HG03469 (cell line): ENCODE measurements at regions not wholly inside any gene's neighbourhood (a gene's known extent, or its start where the extent isn't known, plus 50 kb on each side); places are given as distances from the start of the nearest gene placed in this dataset.
"Not testable (repeated sequence)": the region's sequence is repeated elsewhere in the genome, so short reads cannot be mapped to it uniquely, and the experiment has no call there.

ENCODE experiments used
- ATAC-seq: cut with Tn5 transposase; IDR thresholded peaks from one replicate; pipeline ENCODE4 v1.9.1; 2021; ENCODE audit warnings: mild to moderate bottlenecking, moderate library complexity, moderate number of reproducible peaks; ENCODE audit not compliant: unreplicated experiment

- no peak for ATAC-seq
Observed at GRCh38 chr16:65717846-65718245, 596.0 kb upstream of the CDH11 start.

- ATAC-seq, result no peak
Observed at GRCh38 chr16:65716737-65717700, 595.2 kb upstream of the CDH11 start.

GRCh38 chr16:65713181-65713808 is 591.4 kb upstream of the CDH11 start:
- no peak for ATAC-seq

DNA sequence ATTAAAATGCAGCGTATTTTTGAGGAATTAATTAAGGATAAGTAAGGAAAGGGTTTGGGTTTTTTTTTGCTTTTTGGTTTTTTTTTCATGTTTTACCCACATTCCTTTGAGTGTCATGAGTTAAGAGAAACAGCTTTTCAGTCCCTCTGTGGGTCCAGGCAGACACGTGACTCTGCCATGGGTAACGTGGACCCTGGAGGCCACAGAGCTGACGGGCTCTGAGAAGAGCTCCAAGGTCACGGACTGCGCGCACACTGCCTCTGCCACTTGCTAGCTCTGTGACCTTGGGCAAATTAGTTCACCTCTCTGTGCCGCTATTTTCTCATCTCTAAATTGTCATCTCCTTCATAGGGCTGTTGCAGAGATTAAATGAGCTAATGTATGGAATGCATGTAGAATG is 588.2 kb upstream of the CDH11 start:
- no peak for ATAC-seq

- no peak for ATAC-seq
Observed at GRCh38 chr16:65704866-65705265, 583.0 kb upstream of the CDH11 start.

- ATAC-seq, result no peak
Observed at GRCh38 chr16:65702707-65703402, 581.0 kb upstream of the CDH11 start.

DNA sequence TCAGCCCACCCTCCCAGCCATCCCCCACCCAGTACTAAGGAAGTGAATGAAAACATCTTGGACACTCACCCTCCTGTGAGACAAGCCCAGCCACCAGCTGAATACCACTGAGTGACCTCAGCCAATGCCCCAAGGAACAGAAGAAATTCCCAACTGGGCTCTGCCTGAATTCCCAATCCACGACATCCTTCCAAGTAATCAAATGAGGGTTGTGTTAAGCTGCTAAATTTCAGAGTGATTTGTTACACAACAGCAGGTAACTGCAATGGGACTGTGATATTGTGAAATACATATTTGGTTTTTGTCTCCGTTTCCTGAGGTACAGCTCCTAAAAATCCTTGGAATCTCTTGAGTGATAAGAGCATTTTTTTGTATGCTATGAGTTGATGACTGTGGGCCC is 578.7 kb upstream of the CDH11 start:
- ATAC-seq, result no peak

- ATAC-seq, result no peak
Observed at GRCh38 chr16:65698791-65699321, 577.0 kb upstream of the CDH11 start.

GRCh38 chr16:65697521-65697920 is 575.7 kb upstream of the CDH11 start:
- ATAC-seq, result no peak

GRCh38 chr16:65697065-65697464 is 575.2 kb upstream of the CDH11 start:
- no peak for ATAC-seq

- ATAC-seq, result not testable (repeated sequence)
Observed at GRCh38 chr16:65691846-65692245, 570.0 kb upstream of the CDH11 start.

GRCh38 chr16:65689726-65690125 is 567.9 kb upstream of the CDH11 start:
- no peak for ATAC-seq

- no peak for ATAC-seq
Observed at GRCh38 chr16:65688301-65688700, 566.4 kb upstream of the CDH11 start.

- ATAC-seq, result no peak
Observed at GRCh38 chr16:65684230-65684629, 562.4 kb upstream of the CDH11 start.

GRCh38 chr16:65681406-65681805 is 559.5 kb upstream of the CDH11 start:
- no peak for ATAC-seq

DNA sequence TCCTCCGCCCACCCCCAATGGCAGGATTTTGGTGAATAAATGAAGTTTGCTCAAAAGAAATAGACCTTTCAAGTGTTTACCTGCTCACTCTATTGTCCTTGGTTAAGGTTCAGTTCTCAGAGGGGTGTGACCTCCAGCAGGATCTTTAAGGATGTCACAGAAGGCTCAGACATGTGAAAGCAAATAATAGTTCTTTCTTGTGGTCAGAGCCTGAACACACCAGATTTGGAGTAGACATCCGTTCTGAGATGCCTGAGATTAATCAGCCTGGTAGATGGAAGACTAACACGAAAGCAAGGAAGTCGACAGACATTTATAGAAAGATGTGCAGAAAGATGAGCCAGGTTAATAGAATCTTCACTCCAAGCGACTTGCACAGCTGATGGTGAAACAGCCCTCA is 557.9 kb upstream of the CDH11 start:
- no peak for ATAC-seq

- no peak for ATAC-seq
Observed at GRCh38 chr16:65675161-65675560, 553.3 kb upstream of the CDH11 start.

DNA sequence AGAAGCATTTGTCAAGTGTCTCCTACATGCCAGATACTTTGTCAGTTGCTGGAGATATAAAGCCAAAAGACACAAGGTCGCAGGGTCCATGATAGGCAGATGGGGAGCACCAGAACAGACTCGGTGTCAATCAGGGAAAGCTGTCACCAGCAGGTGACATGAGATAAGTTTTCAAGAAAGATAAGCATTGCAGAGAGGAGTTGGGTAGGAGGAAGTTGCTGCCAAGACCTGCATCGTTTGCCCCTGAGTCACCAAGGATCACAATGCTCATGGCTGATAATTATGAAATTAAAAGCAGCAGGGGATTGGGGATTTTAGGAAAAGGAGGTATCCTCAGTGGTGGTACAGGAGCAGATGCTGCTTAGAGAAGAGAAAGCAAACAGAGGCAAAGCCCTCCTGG is 551.1 kb upstream of the CDH11 start:
- no peak for ATAC-seq

- ATAC-seq, result no peak
Observed at GRCh38 chr16:65671071-65671470, 549.2 kb upstream of the CDH11 start.

DNA sequence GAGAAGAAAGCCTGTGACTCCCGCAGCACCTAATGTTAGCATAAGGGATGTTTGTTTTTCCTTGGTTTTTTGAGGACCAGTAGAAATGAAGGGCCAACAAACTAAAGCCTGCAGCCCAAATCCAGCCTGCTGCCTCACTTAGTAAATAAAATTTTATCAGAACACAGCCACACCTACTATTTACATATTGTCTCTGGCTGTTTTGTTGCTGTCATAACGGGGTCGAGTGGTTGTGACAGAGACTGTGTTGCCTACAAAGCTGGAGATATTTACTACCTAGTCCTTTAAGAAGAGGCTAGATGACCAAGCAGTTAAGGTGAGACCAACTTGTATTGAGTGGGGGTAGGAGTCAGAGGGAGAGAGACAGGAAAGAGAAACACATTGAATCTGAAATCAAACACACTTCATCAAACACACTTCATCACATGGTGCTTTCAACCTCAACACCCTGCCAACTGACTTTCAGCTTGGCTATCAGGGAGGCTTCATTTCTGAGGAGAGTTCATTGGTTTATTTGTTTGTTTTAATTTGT is 546.3 kb upstream of the CDH11 start:
- no peak for ATAC-seq

DNA sequence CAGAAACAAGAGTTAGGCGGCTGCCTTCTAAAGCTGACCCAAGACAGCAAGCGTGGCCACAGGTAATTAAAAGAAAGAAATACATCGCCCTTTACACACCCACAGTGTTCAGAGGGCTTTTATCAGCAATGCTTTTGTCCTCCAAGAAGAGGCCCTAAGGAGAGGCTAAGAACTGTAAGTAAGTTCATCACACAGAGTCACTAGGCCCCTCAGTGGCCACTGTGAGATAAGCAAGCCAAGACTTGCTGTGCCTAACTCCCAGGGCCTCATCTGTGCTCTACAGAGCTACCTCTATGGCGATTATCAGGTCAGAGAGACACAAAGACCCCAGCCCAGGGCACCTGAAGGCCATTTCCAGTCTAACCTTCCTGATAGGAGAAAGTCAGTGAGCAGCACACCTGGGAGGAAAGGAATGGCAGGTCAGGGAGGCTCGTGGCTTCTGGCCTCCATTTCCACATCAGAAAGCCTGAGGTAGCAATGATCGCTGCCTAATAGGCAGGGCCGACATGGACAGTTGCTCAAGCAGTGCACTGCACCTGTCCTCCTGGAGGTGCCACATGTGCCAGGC is 545.2 kb upstream of the CDH11 start:
- no peak for ATAC-seq
